ENCODE measurements at regions not wholly inside any gene's neighbourhood (a gene's known extent, or its start where the extent isn't known, plus 50 kb on each side); places are given as distances from the start of the nearest gene placed in this dataset.
"Not testable (repeated sequence)": the region's sequence is repeated elsewhere in the genome, so short reads cannot be mapped to it uniquely, and the experiment has no call there.

DNA sequence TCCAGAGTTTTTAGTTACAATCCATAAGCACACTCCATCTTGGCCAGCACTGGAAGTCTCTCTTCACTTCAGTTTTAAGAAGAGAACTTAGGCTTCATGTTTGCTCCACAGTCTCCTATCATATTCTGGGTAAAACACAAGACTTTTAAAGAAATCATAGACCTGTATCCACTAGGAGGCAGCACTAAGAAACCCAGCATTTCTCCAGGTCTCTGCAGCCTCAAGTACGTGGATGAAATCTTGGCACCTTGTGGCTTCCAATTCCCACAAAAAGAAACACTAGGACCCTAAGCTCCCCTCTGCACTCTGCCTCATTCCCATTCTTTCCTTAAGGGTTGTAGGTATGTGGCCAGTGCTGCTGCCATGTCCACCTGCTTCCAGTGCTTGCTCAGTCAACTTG, 367.3 kb upstream of the CASK start:
- Histone ChIP-seq H3K4me3 (ENCODE audit: low read depth, low read length) (no peak overlapping the region), H3K4me1 (ENCODE audit: control insufficient read depth, insufficient read depth, low read length, poor library complexity, severe bottlenecking) (no peaks in the 10 kb centered on the region), H3K36me3 (ENCODE audit: control insufficient read depth, insufficient read depth, low read length) (no peaks in the 10 kb centered on the region), H3K9me3 (ENCODE audit: control insufficient read depth in 2 of 2, low read length in 2 of 2) (no peaks in the 10 kb centered on the region), H3K27ac (ENCODE audit: insufficient read depth, low read length, poor library complexity, severe bottlenecking) (no peak overlapping the region), H3K27me3 (ENCODE audit: control insufficient read depth, insufficient read depth, low read length) (no peaks in the 10 kb centered on the region)
- Mint-ChIP-seq H3K4me3 (no peak overlapping the region), H3K27ac (no peak overlapping the region), H3K27me3 (no peaks in the 10 kb centered on the region), H3K36me3 (no peaks in the 10 kb centered on the region), H3K9me3 (peaks cover 0 to 4% (median 2%) of the 10 kb centered on the region in 7 donors), H3K4me1 (peaks cover 4 to 24% (median 8%) of the 10 kb centered on the region in 4 donors)
- peak in 1 of 3 donors; percentile 31 for DNase-seq
- ATAC-seq (ENCODE audit: low read depth in 2 of 2): no peak

DNA sequence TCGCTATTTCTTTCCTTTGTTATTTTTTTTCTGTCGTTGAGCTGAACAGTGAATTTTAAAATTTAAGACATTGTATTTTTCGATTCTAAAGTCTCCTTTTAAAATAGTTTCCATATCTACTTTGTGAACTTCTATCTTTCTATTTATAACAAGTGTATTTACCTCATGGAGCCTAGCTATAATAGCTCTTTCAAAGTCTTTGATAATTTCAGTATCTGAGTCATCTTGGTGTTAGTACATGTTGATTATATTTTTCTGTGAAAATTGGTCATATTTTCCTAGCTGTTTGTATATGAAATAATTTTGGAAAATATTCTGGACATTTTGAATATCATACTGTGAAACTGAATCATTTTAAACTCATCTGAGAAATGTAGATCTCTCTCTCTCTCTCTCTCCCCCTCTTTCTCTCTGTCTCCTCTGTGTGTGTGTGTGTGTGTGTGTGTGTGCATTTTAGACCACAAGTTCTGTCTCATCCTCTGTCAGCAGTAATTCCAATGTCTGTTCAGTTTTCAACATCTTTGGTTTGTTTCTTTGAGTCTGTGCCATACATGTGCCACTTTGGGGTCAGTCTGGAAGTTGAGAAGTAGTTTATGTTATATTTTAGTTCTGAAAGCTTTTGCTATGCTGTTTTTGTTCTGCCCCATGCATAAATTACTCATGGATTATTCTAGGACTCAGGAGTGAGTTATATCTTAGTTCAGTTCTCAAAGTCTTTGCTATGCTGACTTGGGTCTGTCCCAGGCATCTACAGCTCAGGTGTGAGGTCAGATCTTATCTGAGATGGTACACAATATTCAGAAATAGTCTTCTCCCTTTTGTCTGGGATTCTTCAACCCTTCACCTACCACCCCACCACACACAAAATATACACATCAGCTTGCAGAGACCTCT, 366.4 kb upstream of the CASK start:
- Histone ChIP-seq H3K27ac (ENCODE audit: insufficient read depth, low read length, poor library complexity, severe bottlenecking) (no peak overlapping the region), H3K9me3 (ENCODE audit: control insufficient read depth in 2 of 2, low read length in 2 of 2) (no peaks in the 10 kb centered on the region), H3K4me1 (ENCODE audit: control insufficient read depth, insufficient read depth, low read length, poor library complexity, severe bottlenecking) (no peaks in the 10 kb centered on the region), H3K4me3 (ENCODE audit: low read depth, low read length) (no peak overlapping the region), H3K27me3 (ENCODE audit: control insufficient read depth, insufficient read depth, low read length) (no peaks in the 10 kb centered on the region), H3K36me3 (ENCODE audit: control insufficient read depth, insufficient read depth, low read length) (no peaks in the 10 kb centered on the region)
- ATAC-seq (ENCODE audit: low read depth in 2 of 2) (no peak), DNase-seq (no peak)
- Mint-ChIP-seq H3K4me3 (no peak overlapping the region), H3K9me3 (peaks cover 0 to 4% (median 2%) of the 10 kb centered on the region in 7 donors), H3K4me1 (peaks cover 4 to 24% (median 8%) of the 10 kb centered on the region in 4 donors), H3K27me3 (no peaks in the 10 kb centered on the region), H3K36me3 (no peaks in the 10 kb centered on the region), H3K27ac (no peak overlapping the region)

DNA sequence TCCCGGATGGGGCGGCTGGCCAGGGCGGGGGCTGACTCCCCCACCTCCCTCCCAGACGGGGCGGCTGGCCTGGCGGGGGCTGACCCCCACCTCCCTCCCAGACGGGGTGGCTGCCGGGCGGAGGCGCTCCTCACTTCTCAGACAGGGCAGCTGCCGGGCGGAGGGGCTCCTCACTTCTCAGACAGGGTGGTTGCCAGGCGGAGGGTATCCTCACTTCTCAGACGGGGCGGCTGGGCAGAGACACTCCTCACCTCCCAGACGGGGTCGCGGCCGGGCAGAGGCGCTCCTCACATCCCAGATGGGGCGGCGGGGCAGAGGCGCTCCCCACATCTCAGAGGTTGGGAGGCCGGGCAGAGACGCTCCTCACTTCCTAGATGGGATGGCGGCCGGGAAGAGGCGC, 362.3 kb upstream of the CASK start:
- not testable (repeated sequence) for H3K36me3 Mint-ChIP-seq; ATAC-seq (ENCODE audit: low read depth in 2 of 2); H3K27me3 Mint-ChIP-seq; H3K4me3 Mint-ChIP-seq; DNase-seq; H3K9me3 Mint-ChIP-seq; H3K27ac ChIP-seq (ENCODE audit: insufficient read depth, low read length, poor library complexity, severe bottlenecking); H3K27me3 ChIP-seq (ENCODE audit: control insufficient read depth, insufficient read depth, low read length); H3K4me1 ChIP-seq (ENCODE audit: control insufficient read depth, insufficient read depth, low read length, poor library complexity, severe bottlenecking); H3K36me3 ChIP-seq (ENCODE audit: control insufficient read depth, insufficient read depth, low read length); H3K27ac Mint-ChIP-seq; H3K4me3 ChIP-seq (ENCODE audit: low read depth, low read length); H3K9me3 ChIP-seq (ENCODE audit: control insufficient read depth in 2 of 2, low read length in 2 of 2)
- peaks cover 4 to 26% (median 8%) of the 10 kb centered on the region in 4 donors for H3K4me1 Mint-ChIP-seq

DNA sequence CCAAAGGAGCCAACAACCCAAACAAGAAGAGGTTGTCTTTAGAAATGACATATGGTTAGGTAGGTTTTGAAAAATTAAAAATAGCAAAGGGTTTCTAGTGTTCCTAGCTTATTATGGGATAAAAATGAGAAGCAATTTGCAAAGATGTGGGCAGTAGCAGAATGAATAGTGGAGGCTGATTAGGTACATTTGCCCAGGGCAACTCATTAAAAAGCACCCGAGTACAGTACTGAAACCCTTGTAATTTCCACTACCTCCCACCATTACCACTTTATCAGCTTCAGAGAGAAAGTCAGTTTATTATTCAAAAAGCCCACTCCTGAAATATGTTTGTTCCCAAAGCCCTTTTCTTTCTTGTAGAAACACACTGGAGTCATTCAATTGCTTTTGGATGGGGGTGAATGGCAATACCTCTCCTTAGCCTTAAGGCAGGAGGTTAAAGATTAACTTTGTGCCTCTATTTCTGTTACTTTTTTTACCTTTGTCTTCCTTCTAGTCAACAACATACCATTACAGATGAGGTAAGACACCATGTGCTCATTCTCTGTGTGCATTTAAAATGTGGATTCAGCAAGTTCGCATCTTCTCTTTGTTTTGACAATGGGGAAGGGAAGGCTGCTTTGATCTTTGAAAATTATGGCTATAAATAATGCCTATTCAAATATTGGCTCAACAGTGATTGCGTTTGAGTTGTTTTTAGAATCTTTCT, 353.8 kb upstream of the CASK start:
- Mint-ChIP-seq H3K9me3 (peaks cover 0 to 3% (median 0%) of the 10 kb centered on the region in 7 donors), H3K27ac (no peak overlapping the region), H3K36me3 (no peaks in the 10 kb centered on the region), H3K4me3 (no peak overlapping the region), H3K27me3 (no peaks in the 10 kb centered on the region), H3K4me1 (peaks cover 0 to 1% (median 0%) of the 10 kb centered on the region in 4 donors)
- Histone ChIP-seq H3K36me3 (ENCODE audit: control insufficient read depth, insufficient read depth, low read length) (no peaks in the 10 kb centered on the region), H3K4me1 (ENCODE audit: control insufficient read depth, insufficient read depth, low read length, poor library complexity, severe bottlenecking) (no peaks in the 10 kb centered on the region), H3K4me3 (ENCODE audit: low read depth, low read length) (no peak overlapping the region), H3K27me3 (ENCODE audit: control insufficient read depth, insufficient read depth, low read length) (no peaks in the 10 kb centered on the region), H3K27ac (ENCODE audit: insufficient read depth, low read length, poor library complexity, severe bottlenecking) (no peak overlapping the region), H3K9me3 (ENCODE audit: control insufficient read depth in 2 of 2, low read length in 2 of 2) (no peaks in the 10 kb centered on the region)
- DNase-seq (no peak), ATAC-seq (ENCODE audit: low read depth in 2 of 2) (no peak)

DNA sequence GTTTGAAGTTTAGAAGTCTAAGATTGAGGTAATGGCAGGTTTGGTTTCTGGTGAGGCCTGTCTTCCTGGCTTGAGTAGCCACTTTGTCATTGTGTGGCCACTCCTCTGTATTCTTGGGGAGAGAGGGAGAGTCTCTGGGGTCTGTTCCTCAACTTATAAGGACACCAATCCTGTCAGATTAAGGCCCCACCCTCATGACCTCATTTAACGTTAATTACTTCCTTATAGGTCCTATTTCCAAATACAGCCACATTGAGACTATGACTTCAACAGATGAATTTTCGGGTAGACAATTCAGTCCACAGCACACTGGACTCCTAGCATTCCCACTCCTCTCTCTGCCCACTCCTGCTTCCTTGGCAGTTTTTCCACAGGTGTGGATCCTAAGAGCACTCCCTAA, 350.8 kb upstream of the CASK start:
- Histone ChIP-seq H3K27ac (ENCODE audit: insufficient read depth, low read length, poor library complexity, severe bottlenecking) (no peak overlapping the region), H3K4me1 (ENCODE audit: control insufficient read depth, insufficient read depth, low read length, poor library complexity, severe bottlenecking) (no peaks in the 10 kb centered on the region), H3K9me3 (ENCODE audit: control insufficient read depth in 2 of 2, low read length in 2 of 2) (no peaks in the 10 kb centered on the region), H3K36me3 (ENCODE audit: control insufficient read depth, insufficient read depth, low read length) (no peaks in the 10 kb centered on the region), H3K27me3 (ENCODE audit: control insufficient read depth, insufficient read depth, low read length) (no peaks in the 10 kb centered on the region), H3K4me3 (ENCODE audit: low read depth, low read length) (no peak overlapping the region)
- H3K4me3 Mint-ChIP-seq: no peak overlapping the region
- no peaks in the 10 kb centered on the region for H3K4me1 Mint-ChIP-seq
- ATAC-seq (ENCODE audit: low read depth in 2 of 2): no peak
- no peak overlapping the region for H3K27ac Mint-ChIP-seq
- no peaks in the 10 kb centered on the region for H3K27me3 Mint-ChIP-seq
- H3K9me3 Mint-ChIP-seq: peaks cover 0 to 3% (median 0%) of the 10 kb centered on the region in 7 donors
- DNase-seq: no peak
- no peaks in the 10 kb centered on the region for H3K36me3 Mint-ChIP-seq

DNA sequence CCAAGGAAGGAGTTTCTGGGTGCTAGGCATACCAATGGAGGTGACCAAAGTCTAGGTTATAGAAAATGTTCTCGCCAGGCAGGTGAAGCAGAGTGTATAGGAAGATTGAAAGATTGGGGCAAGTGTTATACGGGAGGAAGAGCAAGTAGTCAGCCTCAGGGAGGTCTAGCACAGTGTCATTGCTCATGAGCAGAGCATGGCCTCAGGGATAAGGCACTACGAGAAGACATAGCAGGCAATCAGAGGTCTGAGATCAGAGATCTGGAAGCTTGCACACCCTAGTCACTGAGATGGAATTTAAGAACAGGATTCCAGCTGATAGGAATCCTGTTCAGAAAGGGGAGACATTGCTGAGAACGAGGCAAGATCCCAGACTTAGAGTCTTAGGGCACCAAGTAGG, 350.0 kb upstream of the CASK start:
- Mint-ChIP-seq H3K4me1 (peaks cover 0 to 2% (median 0%) of the 10 kb centered on the region in 4 donors), H3K4me3 (peak overlapping the region in 1 of 4 donors; percentile 3), H3K36me3 (no peaks in the 10 kb centered on the region), H3K27me3 (no peaks in the 10 kb centered on the region), H3K9me3 (peaks cover 0 to 3% (median 0%) of the 10 kb centered on the region in 7 donors), H3K27ac (no peak overlapping the region)
- Histone ChIP-seq H3K36me3 (ENCODE audit: control insufficient read depth, insufficient read depth, low read length) (no peaks in the 10 kb centered on the region), H3K4me3 (ENCODE audit: low read depth, low read length) (no peak overlapping the region), H3K4me1 (ENCODE audit: control insufficient read depth, insufficient read depth, low read length, poor library complexity, severe bottlenecking) (no peaks in the 10 kb centered on the region), H3K27me3 (ENCODE audit: control insufficient read depth, insufficient read depth, low read length) (no peaks in the 10 kb centered on the region), H3K9me3 (ENCODE audit: control insufficient read depth in 2 of 2, low read length in 2 of 2) (no peaks in the 10 kb centered on the region), H3K27ac (ENCODE audit: insufficient read depth, low read length, poor library complexity, severe bottlenecking) (no peak overlapping the region)
- ATAC-seq (ENCODE audit: low read depth in 2 of 2) (no peak), DNase-seq (no peak)

DNA sequence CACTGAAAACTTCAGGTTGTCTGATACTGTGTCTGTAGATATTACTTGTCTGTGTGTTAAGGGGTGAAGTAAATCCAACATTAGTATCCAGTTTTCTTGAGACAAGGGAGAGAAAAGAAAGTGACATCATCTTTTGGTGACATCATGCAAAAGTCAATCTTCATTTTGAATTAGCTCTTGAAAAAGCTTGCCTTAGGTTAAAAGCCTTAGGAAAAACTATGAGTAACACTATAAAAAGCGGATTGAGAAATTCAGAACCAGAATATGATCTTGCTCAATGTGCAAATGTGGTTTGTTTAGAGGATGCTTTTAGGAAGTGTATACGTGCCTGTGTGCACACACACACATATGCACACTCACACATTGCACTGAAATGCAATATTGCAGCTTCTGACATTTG, 345.8 kb upstream of the CASK start:
- H3K4me3 Mint-ChIP-seq: no peak overlapping the region
- H3K9me3 Mint-ChIP-seq: peaks cover 0 to 4% (median 0%) of the 10 kb centered on the region in 7 donors
- Histone ChIP-seq H3K36me3 (ENCODE audit: control insufficient read depth, insufficient read depth, low read length) (no peaks in the 10 kb centered on the region), H3K4me3 (ENCODE audit: low read depth, low read length) (no peak overlapping the region), H3K4me1 (ENCODE audit: control insufficient read depth, insufficient read depth, low read length, poor library complexity, severe bottlenecking) (no peaks in the 10 kb centered on the region), H3K27ac (ENCODE audit: insufficient read depth, low read length, poor library complexity, severe bottlenecking) (no peak overlapping the region), H3K9me3 (ENCODE audit: control insufficient read depth in 2 of 2, low read length in 2 of 2) (no peaks in the 10 kb centered on the region), H3K27me3 (ENCODE audit: control insufficient read depth, insufficient read depth, low read length) (no peaks in the 10 kb centered on the region)
- no peaks in the 10 kb centered on the region for H3K36me3 Mint-ChIP-seq
- H3K4me1 Mint-ChIP-seq: peaks cover 0 to 2% (median 0%) of the 10 kb centered on the region in 4 donors
- no peaks in the 10 kb centered on the region for H3K27me3 Mint-ChIP-seq
- DNase-seq (no peak), ATAC-seq (ENCODE audit: low read depth in 2 of 2) (no peak)
- H3K27ac Mint-ChIP-seq: no peak overlapping the region

Data from CD4-positive, CD25-positive, alpha-beta regulatory T cell (primary cell).